Fibroblast of pulmonary artery (primary cell): ENCODE measurements at regions not wholly inside any gene's neighbourhood (a gene's known extent, or its start where the extent isn't known, plus 50 kb on each side); places are given as distances from the start of the nearest gene placed in this dataset.
"Not testable (repeated sequence)": the region's sequence is repeated elsewhere in the genome, so short reads cannot be mapped to it uniquely, and the experiment has no call there.

Experiments
- DNase-seq: peaks from one replicate; pipeline ENCODE4 v3.0.0-alpha.2; 2010; ENCODE audit warnings: low read depth
- H3K4me3 ChIP-seq: replicated peaks from 2 replicates; pipeline ENCODE4 v1.5.1; 2011; ENCODE audit warnings: low read depth, mild to moderate bottlenecking, control low read depth, low read length, moderate library complexity
- CTCF ChIP-seq: IDR thresholded peaks from 2 replicates; pipeline ENCODE4 v1.5.1; 2011; ENCODE audit warnings: mild to moderate bottlenecking, control low read depth, low read length, inconsistent platforms; ENCODE audit errors: missing control alignments

- DNase-seq: no peak
- no peak overlapping the region for H3K4me3 ChIP-seq
- no peak for TF ChIP-seq CTCF
These were observed 159.8 kb downstream of the DPY19L2 start for GRCh38 chr12:63508543-63508942.

DNA sequence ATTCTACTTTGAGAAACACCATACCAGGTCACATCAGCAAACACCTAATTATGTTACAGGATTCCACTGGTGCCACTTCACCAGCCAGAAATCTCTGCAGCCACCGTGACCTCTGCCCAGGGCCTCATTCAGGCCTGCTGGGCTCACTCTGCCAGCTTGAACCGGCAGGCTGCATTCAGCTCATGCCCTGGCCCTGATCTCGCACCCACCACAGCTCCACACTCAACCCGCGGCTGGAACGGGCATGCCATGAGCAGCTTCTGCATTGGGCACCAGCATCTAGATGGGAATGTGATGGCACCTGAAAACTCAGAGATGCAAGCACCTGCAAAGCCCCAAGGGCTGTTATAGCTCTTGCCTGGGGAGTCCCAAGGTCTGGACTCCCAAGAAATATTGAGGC, 168.7 kb downstream of the DPY19L2 start:
- no peak overlapping the region for H3K4me3 ChIP-seq
- DNase-seq: no peak
- TF ChIP-seq CTCF: no peak

DNA sequence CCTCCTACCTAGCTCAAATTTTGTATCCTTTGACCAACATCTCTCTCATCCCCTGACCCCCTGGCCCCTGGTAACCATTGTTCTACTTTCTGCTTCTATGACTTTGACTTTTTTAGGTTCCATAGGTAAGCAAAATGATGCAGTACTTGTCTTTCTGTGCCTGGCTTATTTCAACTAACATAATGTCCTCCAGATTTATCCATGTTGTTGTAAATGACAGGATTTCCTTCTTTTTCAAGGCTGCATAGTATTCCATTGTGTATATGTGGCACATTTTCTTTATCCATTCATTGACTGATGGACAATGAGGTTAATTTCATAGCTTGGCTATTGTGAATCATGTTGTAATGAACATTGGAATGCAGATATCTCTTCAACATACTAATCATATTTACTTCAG, 170.1 kb downstream of the DPY19L2 start:
- TF ChIP-seq CTCF: no peak
- no peak overlapping the region for H3K4me3 ChIP-seq
- DNase-seq: no peak

- H3K4me3 ChIP-seq: no peak overlapping the region
- DNase-seq: no peak
- no peak for TF ChIP-seq CTCF
These were observed 171.6 kb downstream of the DPY19L2 start for GRCh38 chr12:63496654-63497053.

- TF ChIP-seq CTCF: no peak
- H3K4me3 ChIP-seq: no peak overlapping the region
- DNase-seq: no peak
These were observed 172.3 kb downstream of the DPY19L2 start for GRCh38 chr12:63495974-63496373.

- H3K4me3 ChIP-seq, DNase-seq: not testable (repeated sequence)
These were observed 174.9 kb downstream of the DPY19L2 start for GRCh38 chr12:63493357-63493756.

DNA sequence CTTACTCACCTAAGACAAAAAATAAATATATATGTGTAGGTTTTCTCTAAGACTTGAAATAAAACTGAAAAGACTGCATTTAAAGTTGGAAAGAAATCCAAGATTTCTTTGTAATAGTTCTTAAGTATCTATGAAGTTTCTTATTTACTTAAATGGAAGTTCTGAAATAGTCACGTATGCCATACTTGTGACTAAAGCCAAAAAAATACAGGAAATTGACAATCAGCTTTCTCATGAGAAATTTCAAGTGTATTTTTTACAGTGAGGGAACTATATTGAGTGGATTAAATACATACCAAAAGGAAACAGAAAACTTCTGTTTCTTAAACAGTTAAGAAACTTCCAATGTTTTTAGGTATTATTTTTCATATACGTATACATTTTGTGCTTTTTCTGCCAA, 188.1 kb downstream of the DPY19L2 start:
- no peak for DNase-seq
- no peak overlapping the region for H3K4me3 ChIP-seq
- no peak for TF ChIP-seq CTCF

GRCh38 chr12:63470161-63470560, 198.1 kb downstream of the DPY19L2 start:
- no peak for TF ChIP-seq CTCF
- no peak for DNase-seq
- H3K4me3 ChIP-seq: no peak overlapping the region
